ENCODE measurements at regions not wholly inside any gene's neighbourhood (a gene's known extent, or its start where the extent isn't known, plus 50 kb on each side); places are given as distances from the start of the nearest gene placed in this dataset.

DNA sequence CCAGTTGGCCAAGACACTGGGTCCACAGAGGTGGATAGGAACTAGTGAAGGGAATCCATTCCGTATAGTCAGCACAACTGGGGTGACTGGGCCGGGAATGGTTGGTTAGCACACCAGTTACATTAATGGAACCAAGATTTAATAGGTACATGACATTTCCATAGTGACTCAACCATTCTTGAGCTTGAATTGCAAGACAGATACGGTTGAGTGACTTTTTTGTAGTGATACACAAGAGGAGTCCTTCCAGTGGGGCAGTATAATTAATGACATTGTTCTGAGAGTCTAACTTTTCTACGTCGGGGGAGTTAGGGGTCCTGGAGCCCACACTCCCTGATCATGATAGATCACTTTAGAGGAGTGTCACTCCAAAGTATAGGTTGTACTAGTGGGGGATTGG lies 211.6 kb upstream of the CXCL13 start:
- TF ChIP-seq, protein P1, sequence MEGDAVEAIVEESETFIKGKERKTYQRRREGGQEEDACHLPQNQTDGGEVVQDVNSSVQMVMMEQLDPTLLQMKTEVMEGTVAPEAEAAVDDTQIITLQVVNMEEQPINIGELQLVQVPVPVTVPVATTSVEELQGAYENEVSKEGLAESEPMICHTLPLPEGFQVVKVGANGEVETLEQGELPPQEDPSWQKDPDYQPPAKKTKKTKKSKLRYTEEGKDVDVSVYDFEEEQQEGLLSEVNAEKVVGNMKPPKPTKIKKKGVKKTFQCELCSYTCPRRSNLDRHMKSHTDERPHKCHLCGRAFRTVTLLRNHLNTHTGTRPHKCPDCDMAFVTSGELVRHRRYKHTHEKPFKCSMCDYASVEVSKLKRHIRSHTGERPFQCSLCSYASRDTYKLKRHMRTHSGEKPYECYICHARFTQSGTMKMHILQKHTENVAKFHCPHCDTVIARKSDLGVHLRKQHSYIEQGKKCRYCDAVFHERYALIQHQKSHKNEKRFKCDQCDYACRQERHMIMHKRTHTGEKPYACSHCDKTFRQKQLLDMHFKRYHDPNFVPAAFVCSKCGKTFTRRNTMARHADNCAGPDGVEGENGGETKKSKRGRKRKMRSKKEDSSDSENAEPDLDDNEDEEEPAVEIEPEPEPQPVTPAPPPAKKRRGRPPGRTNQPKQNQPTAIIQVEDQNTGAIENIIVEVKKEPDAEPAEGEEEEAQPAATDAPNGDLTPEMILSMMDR (conservative IDR thresholded peaks at IDR 0.05; ENCODE audit: low read length): no peak
- no peak for TF ChIP-seq EZH2phosphoT487 (IDR thresholded peaks at IDR 0.05; ENCODE audit: borderline replicate concordance, low read depth, low read length)

Measured in OCI-LY7 (cell line).